HG02884 (cell line): ENCODE measurements at regions not wholly inside any gene's neighbourhood (a gene's known extent, or its start where the extent isn't known, plus 50 kb on each side); places are given as distances from the start of the nearest gene placed in this dataset.

Source experiments
- ATAC-seq: cut with Tn5 transposase; IDR thresholded peaks from one replicate; pipeline ENCODE4 v1.9.1; 2021; ENCODE audit warnings: mild to moderate bottlenecking, moderate library complexity; ENCODE audit not compliant: unreplicated experiment

DNA sequence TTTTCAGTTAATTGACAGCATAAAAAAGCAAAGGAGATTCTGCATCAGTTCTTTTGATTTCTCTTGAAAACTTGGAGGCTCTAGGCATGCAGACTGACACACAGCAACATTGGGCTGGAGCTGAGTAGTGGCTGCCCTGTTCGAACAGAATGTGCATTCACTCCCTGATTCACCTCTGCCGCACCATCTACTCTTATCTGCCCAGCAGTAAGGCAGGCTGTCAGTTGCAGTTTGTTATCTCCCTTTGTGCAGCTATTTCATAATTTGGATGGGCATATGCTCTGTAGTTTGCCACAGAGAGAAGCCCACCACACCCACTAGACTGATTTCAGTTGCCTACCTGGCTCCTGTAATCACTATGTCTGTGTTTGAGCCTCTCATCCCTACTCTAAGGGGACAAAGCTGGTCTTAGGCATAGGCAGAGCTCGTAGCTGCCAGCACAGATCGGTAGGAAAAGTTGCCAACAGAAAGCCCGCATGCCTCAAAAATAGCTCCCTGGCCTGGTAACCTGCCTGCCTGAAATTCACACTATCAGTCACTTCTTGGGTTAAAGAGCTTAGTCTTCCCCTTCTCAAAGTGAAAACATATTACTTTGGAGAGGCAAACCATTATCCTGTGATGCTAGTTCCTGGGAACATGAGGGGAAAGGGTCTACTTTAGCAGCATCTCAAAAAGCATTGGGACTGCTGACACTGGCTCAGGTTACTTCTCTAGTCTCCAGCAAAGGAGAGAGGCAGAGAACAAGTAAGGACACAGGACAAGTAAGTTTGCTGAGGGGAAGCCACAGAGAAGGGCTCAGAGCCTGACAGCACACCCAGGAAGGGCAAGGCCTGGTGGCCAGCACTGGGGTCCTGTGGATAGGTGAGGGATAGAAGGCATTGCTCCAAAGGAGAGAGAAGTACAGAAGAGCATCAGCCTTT is 75.9 kb upstream of the TMEM164 start:
- no peak for ATAC-seq

DNA sequence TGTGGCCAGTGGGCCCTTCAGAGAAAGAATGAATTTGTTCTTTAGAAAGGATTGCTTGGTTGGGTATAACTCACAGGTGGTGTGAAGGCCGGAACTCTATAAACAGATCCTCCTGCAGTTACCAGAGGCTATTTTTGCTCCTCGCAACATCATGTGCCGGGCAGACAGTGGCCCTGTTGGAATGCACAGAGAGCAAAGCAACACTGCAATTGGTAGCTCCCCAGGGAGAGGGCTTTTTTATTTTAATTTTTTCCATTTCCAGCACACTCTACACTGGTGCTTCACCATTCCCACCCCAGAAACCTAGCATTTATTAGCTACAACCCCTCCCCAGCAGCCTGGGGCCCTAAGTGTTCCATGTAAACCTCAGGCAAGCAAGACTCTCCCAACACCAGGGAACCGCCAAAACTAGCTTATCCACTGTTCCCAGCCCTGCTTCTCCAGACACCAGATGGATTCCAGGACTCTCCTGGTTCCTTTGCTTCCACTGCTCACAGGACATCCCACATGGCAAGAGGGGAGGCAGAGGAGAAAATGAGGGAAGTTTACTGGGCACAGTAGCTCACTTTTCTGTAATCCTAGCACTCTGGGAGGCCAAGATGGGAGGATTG is 75.1 kb upstream of the TMEM164 start:
- ATAC-seq, result no peak

DNA sequence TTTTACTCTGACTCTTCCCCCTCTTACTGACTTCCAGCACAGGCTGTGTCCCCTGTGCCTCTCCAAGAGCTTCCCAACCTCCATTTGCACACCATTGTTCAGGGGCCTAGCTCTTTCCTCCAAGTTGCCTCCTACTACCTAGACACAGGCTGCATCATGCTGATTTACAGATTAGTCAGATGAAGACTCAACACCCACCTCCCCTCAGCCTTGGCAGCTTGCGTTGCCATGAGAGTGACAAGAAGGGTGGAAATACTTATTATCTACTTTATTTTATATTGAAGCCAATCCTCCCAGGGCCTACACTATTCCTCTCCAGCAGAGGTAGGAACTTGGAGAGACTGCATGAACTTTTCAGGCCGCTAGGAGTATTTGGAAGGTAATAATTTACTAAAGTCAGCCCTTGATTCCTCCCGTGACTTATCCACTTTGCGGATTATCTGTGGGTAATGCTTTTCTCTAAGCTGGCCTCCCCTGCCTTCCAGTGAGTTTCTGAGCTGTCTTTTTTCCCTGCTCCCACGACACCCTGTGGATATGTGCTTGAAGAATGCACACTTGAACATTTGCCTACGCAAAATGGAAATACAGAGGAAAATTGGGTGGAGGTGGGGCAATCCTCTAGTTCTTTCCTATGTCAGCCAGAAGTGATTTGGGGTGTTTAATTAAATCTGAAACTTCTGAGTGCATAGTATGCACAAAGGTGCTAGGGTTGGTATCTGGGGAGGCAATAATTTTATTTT is 74.1 kb upstream of the TMEM164 start:
- ATAC-seq, result no peak

DNA sequence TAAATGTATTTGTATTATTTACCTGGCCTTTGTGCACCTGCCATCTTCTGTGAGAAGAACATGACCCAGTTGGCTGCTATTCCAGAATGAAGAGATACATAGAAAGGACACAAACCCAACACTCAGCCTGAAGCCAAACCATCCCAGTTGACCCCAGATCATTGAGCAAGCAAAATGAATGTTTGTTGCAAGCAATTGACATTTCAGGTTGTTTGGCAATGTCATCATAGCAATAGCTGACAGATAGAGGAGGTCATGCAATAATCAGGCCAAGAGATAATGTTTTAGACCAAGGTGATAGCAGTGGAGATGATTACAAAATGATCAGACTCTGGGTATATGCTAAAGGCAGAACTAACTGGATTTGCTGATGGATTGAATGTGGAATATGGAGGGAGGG is 71.2 kb upstream of the TMEM164 start:
- no peak for ATAC-seq

DNA sequence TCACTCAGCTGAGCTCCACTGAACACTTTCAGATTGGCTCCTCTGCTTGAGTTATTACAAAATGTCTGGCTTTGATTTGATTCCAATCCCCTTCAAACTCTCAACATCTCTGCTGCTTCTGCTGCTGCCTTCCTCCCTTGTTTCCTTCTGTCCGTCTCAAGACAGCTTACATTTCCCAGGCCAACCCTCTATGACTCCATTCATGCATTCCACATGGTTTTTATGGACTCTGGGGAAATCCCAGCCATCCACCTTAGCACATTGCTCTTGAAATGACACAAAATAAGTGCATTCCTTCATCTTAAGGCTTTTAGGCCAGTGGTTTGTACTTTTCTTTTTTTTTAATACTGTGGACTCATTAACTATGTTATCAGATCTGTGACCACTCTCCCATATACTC is 68.5 kb upstream of the TMEM164 start:
- no peak for ATAC-seq

DNA sequence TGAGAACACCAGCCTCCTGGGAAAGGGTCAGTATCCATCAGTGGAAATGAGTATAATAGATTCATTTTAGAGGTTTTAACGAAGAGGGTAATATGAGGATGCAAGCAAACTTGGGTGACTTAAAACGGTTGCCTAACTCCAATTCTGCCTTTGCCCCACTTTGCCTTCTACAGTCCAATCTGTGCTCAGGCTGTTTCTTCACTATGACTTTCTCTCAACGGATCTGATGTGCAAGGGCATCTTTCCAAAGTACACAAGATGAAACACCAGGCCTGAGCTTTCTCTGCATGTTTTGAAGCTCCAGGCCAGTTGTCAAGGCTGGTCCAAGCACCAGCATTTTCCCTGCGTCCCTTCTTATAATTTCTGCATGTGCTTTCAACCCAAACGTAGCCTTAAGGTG is 68.0 kb upstream of the TMEM164 start:
- ATAC-seq, result no peak

DNA sequence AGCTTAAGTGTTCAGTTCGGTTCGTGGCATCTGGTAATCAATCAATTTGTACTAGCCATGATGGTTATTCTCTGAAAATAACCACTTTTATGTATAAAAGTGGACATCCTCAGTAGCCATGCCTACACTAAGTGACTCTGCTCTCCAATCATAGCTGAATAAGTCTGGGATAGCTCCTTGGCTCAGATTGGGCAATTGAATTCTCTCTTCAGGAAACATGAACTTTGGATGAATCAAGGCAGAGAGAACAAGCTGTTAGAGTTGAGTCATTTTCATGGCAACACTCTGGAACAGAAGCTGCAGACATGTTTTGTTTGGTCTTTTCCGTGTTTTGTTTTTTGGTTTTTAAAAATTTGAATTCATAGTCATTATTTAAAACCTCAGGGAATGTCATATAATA is 66.8 kb upstream of the TMEM164 start:
- no peak for ATAC-seq

DNA sequence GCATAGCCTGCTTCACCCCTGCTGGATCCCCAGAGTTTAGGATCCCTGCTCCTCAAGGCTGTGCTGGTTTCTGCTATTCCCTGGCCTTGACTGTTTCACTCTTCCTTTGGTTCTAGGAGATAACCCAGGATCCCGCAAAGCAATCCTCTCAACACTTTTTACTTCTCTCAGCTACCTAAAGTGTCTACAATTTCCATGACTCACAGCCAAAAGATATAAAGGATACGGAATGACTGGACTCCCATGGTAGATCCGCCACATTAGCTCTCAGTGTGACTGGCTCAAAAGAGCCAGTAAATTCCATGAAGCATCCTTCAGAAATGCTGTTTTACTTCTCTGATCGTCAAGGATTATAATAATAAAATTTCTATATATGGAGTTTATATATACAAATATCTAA is 66.3 kb upstream of the TMEM164 start:
- ATAC-seq, result no peak

DNA sequence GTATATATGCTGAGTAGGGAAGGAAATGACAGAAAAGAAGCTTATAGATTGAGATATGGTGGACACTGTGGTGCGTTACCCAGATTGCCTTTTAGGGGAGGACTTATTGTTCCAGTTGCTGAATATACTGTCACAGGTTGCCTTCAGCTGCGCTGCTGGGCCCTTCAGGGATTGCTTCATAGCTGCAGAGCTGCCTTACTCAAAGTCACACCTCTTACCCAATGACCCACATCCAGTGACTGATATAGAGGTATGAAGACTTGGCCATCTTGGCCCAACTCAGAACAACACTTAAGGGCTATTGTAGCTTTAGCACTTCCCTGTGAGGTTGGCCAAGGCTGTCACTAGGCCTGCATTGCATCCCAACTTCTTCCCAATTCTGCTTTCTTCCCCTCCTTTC is 63.4 kb upstream of the TMEM164 start:
- ATAC-seq, result no peak

DNA sequence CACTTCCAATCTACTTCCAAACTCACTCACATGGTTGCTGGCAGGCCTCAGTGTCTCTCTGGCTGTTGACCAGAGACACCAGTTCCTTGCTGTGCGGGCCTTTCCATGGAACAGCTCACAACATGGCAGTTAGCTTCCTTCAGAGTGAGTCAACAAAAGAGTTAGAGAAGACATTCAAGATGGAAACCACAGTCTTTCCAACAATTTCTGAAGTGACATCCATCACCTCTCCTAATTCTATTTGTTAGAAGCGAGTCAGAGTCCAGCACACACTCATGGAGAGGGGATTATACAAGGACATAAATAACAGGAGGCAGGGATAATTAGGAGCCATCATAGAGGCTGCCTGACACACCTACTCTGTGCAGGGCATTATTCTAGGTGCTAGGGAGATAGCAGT is 62.5 kb upstream of the TMEM164 start:
- ATAC-seq, result no peak

DNA sequence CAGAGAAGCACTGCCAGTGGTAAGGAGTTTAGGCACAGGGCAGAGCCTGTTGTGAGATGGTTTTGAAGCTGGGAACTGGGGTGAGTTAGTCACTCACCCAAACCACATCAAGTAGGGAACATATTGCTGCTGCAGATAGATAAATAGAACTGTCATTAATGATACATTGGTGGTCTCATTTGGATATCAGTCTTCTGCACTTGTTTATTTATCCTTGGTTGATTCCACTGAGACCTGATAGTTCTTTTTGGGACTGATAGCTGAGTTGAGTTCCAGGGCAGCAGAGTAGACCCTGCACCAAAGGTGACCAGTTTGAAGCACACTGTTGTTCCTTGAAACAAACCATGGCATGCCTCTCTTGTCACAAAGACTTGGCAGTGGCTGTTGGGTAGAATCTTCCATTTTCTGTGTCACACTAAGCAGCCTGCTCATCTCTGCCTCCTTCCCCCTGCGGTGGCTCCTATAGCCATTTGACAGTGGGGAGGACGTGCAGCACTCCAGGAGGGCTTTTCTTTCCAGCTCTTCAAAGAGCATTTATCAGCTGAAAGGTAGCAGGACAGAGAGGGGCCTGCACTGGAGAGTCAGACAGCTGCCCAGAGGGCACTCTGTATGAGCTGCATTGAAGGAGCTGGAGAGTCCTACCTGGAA is 59.7 kb upstream of the TMEM164 start:
- no peak for ATAC-seq

DNA sequence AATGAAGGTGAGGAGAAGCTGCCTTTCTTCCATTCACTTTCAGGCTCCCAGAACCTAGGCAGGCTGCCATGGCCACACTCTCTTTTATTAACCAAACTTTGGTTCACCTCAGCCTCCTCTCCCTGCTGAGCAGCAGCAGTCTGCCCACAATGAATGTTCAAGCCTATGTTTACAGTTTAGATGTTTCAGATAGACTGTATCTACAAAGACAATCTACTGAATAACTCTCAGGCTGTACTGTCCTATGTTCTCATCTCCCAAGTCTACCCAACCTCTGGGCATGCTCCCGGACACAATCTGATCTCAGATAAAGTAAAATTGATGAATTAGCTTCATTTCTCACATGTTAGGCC is 59.2 kb upstream of the TMEM164 start:
- ATAC-seq, result no peak

DNA sequence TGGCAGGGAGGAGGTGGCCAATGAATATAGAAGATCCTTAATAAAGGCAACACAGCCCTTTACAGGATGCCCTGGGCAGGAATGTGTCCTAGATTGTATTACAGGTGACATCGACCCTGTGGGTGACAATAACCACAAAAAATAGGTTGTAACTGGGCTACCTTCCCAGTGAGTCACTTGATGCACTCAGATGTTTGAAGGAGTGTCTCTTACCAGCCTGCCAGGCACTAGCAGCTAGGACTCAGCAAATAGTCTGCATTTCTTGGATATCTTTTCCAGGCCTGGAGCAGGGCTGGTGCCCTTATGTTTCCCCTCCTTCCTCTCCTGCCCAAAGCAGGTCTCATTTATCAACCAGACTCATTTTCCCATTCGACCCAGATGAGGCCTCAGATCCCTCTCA is 50.9 kb upstream of the TMEM164 start:
- ATAC-seq, result no peak

DNA sequence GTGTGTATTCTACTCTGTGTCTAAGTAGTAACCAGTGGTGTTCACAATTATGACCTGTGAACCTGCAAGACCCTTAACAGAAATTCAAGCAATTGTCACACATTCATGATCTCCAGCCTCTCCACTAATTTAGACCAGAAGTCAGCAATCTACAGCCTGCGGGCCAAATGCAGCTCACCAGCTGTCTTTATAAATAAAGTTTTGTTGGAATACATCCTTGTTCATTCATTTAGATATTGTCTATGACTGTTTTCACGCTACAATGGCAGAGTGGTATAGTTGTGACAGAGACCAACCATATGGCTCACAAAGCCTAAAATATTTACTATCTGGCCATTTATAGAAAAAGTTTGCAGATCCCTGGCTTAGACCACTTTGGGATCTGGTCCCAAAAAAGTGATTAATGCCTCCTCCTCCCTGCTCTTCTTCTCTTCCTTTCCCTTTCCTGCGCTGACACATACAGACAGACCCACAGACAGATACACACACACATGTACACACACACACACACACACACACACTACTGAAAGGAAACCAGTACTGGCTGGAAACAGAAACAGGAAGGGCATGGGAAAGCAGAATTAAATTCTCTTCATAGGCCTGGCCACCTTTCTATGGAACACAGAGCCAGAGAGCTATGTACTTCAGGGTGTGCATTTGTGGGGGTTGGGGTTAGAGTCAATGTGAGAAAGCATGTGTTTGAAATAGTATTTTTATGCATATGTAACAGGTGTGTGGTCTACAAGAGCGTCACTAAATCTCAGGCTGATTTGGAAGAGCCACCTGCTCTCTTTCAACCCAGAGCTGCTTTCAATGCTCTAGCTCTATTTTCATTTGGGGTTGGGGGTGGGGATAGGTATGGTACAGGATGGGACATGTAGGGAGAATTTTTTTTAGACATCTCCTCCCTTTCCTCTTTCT is 49.7 kb upstream of the TMEM164 start:
- peak; percentile 93 for ATAC-seq
